Upper lobe of right lung (tissue), 1 donor: ENCODE measurements at regions not wholly inside any gene's neighbourhood (a gene's known extent, or its start where the extent isn't known, plus 50 kb on each side); places are given as distances from the start of the nearest gene placed in this dataset.
"Not testable (repeated sequence)": the region's sequence is repeated elsewhere in the genome, so short reads cannot be mapped to it uniquely, and the experiment has no call there.

Experiments used
- ATAC-seq: fragments of 200-7000 bp; cut with Tn5 transposase; one replicate; pipeline ENCODE4 v1.9.1; 2020; ENCODE audit warnings: mild to moderate bottlenecking, moderate library complexity
- DNase-seq: peaks from one replicate; pipeline ENCODE4 v3.0.0-alpha.2; 2020
- H3K27ac ChIP-seq: fragments of 200-600 bp; one replicate; pipeline ENCODE4 v1.8.0; 2022
- H3K27me3 ChIP-seq: fragments of 200-600 bp; one replicate; pipeline ENCODE4 v1.8.0; 2022; ENCODE audit warnings: mild to moderate bottlenecking
- H3K36me3 ChIP-seq: fragments of 200-600 bp; one replicate; pipeline ENCODE4 v1.8.0; 2022
- H3K4me1 ChIP-seq: fragments of 200-600 bp; one replicate; pipeline ENCODE4 v1.8.0; 2022
- H3K4me3 ChIP-seq: fragments of 200-600 bp; one replicate; pipeline ENCODE4 v1.8.0; 2022; ENCODE audit warnings: mild to moderate bottlenecking
- H3K9me3 ChIP-seq: fragments of 200-600 bp; one replicate; pipeline ENCODE4 v1.8.0; 2022
- CTCF ChIP-seq: fragments of 200-600 bp; IDR thresholded peaks from one replicate; pipeline ENCODE4 v1.8.0; 2022; ENCODE audit warnings: antibody characterized with exemption
- intact Hi-C: fragments of 100-400 bp; cut with DNase I; formaldehyde crosslinking; loops from one replicate; pipeline ENCODE4 v1.11.0; 2022
- donor health status: DM: no; HTN: yes; CAD: no; lungs with severe emphysema.

- no peak for DNase-seq
- intact Hi-C loops, result no loop called here
- no peak for TF ChIP-seq CTCF
These were observed 926.9 kb downstream of the TMTC2 start for GRCh38 chr12:83613586-83614110.

GRCh38 chr12:83603106-83603505 is 916.4 kb downstream of the TMTC2 start:
- DNase-seq, result no peak
- Histone ChIP-seq H3K27me3 (no peaks in the 10 kb centered on the region), H3K36me3 (no peaks in the 10 kb centered on the region), H3K4me3 (no peak overlapping the region), H3K27ac (no peak overlapping the region), H3K4me1 (no peaks in the 10 kb centered on the region), H3K9me3 (peaks cover 13% of the 10 kb centered on the region)
- no peak for ATAC-seq
- TF ChIP-seq CTCF, result no peak
- intact Hi-C loops, result no loop called here

More at GRCh38 chr12:83613586-83614110, 926.9 kb downstream of the TMTC2 start:
- Histone ChIP-seq H3K4me3 (no peak overlapping the region), H3K9me3 (no peaks in the 10 kb centered on the region), H3K27ac (no peak overlapping the region), H3K4me1 (no peaks in the 10 kb centered on the region), H3K36me3 (no peaks in the 10 kb centered on the region), H3K27me3 (no peaks in the 10 kb centered on the region)
- no peak for ATAC-seq

- H3K4me1 ChIP-seq, result no peaks in the 10 kb centered on the region
- DNase-seq (no peak), ATAC-seq (no peak)
- TF ChIP-seq CTCF, result no peak
- H3K27ac ChIP-seq, result no peak overlapping the region
- H3K4me3 ChIP-seq, result no peak overlapping the region
- no peaks in the 10 kb centered on the region for H3K36me3 ChIP-seq
- intact Hi-C loops, result no loop called here
- H3K9me3 ChIP-seq, result no peaks in the 10 kb centered on the region
- no peaks in the 10 kb centered on the region for H3K27me3 ChIP-seq
These were observed 888.6 kb downstream of the TMTC2 start for GRCh38 chr12:83575326-83575725.

GRCh38 chr12:83574142-83574541 is 887.4 kb downstream of the TMTC2 start:
- no peaks in the 10 kb centered on the region for H3K27me3 ChIP-seq
- no peak overlapping the region for H3K4me3 ChIP-seq
- no peaks in the 10 kb centered on the region for H3K4me1 ChIP-seq
- DNase-seq, result no peak
- no peaks in the 10 kb centered on the region for H3K9me3 ChIP-seq
- intact Hi-C loops, result no loop called here
- TF ChIP-seq CTCF, result no peak
- no peaks in the 10 kb centered on the region for H3K36me3 ChIP-seq
- ATAC-seq, result no peak
- H3K27ac ChIP-seq, result no peak overlapping the region

- DNase-seq (no peak), ATAC-seq (no peak)
- Histone ChIP-seq H3K9me3 (no peaks in the 10 kb centered on the region), H3K27me3 (no peaks in the 10 kb centered on the region), H3K27ac (no peak overlapping the region), H3K4me1 (no peaks in the 10 kb centered on the region), H3K4me3 (no peak overlapping the region), H3K36me3 (no peaks in the 10 kb centered on the region)
- no peak for TF ChIP-seq CTCF
- intact Hi-C loops, result no loop called here
These were observed 887.0 kb downstream of the TMTC2 start for GRCh38 chr12:83573671-83574070.

- Histone ChIP-seq H3K9me3 (no peaks in the 10 kb centered on the region), H3K4me1 (no peaks in the 10 kb centered on the region), H3K36me3 (no peaks in the 10 kb centered on the region), H3K4me3 (no peak overlapping the region), H3K27me3 (no peaks in the 10 kb centered on the region), H3K27ac (no peak overlapping the region)
- ATAC-seq (no peak), DNase-seq (no peak)
- intact Hi-C loops, result no loop called here
- no peak for TF ChIP-seq CTCF
These were observed 872.9 kb downstream of the TMTC2 start for GRCh38 chr12:83559650-83560049.

GRCh38 chr12:83556040-83556439 is 869.3 kb downstream of the TMTC2 start:
- H3K4me3 ChIP-seq, H3K36me3 ChIP-seq, H3K4me1 ChIP-seq, H3K27ac ChIP-seq, ATAC-seq, intact Hi-C loops, H3K9me3 ChIP-seq, DNase-seq, H3K27me3 ChIP-seq: not testable (repeated sequence)
